OCI-LY1 (cell line): ENCODE measurements at regions not wholly inside any gene's neighbourhood (a gene's known extent, or its start where the extent isn't known, plus 50 kb on each side); places are given as distances from the start of the nearest gene placed in this dataset.

Source experiments
- H2AFZ ChIP-seq: fragments of 200-600 bp; sonication (generic), shearing (Covaris generic); 2 replicates; pipeline ENCODE4 v1.6.0; 2014; ENCODE audit warnings: antibody characterized with exemption, mild to moderate bottlenecking, low read length
- H3F3A ChIP-seq: fragments of 200-600 bp; sonication (generic), shearing (Covaris generic); 2 replicates; pipeline ENCODE4 v1.6.0; 2014; ENCODE audit warnings: mild to moderate bottlenecking, antibody characterized with exemption, low read length, moderate library complexity; ENCODE audit not compliant: insufficient read depth
- H3K27ac ChIP-seq: fragments of 200-600 bp; sonication (generic); 2 replicates; pipeline ENCODE4 v1.5.1; 2014; ENCODE audit warnings: low read length, mixed run types, mild to moderate bottlenecking, low read depth; ENCODE audit not compliant: poor library complexity, severe bottlenecking
- H3K27me3 ChIP-seq: fragments of 200-600 bp; sonication (generic); 2 replicates; pipeline ENCODE4 v1.6.0; 2014; ENCODE audit warnings: antibody characterized with exemption, mild to moderate bottlenecking, low read length, moderate library complexity; ENCODE audit not compliant: insufficient read depth
- H3K36me3 ChIP-seq: fragments of 200-600 bp; sonication (generic); 2 replicates; pipeline ENCODE4 v1.6.1; 2014; ENCODE audit warnings: mild to moderate bottlenecking, antibody characterized with exemption, low read length, moderate library complexity, mixed read lengths; ENCODE audit not compliant: insufficient read depth
- H3K4me1 ChIP-seq: fragments of 200-600 bp; sonication (generic); 2 replicates; pipeline ENCODE4 v1.5.1; 2014; ENCODE audit warnings: mild to moderate bottlenecking, low read length, moderate library complexity; ENCODE audit not compliant: insufficient read depth, severe bottlenecking
- H3K4me2 ChIP-seq: fragments of 200-600 bp; sonication (generic), shearing (Covaris generic); 2 replicates; pipeline ENCODE4 v1.6.1; 2014; ENCODE audit warnings: low read length
- H3K4me3 ChIP-seq: fragments of 200-600 bp; sonication (generic); 2 replicates; pipeline ENCODE4 v1.5.1; 2014; ENCODE audit warnings: low read length, low read depth, mild to moderate bottlenecking, mixed read lengths; ENCODE audit not compliant: poor library complexity, severe bottlenecking
- H3K79me2 ChIP-seq: fragments of 200-600 bp; shearing (Covaris generic); 2 replicates; pipeline ENCODE4 v1.6.1; 2016; ENCODE audit warnings: mixed run types, low read length, mixed read lengths; ENCODE audit not compliant: insufficient read depth
- H3K9ac ChIP-seq: fragments of 200-600 bp; sonication (generic), shearing (Covaris generic); 2 replicates; pipeline ENCODE4 v1.6.1; 2014; ENCODE audit warnings: mild to moderate bottlenecking, low read length, mixed read lengths
- H3K9me2 ChIP-seq: fragments of 200-600 bp; sonication (generic), shearing (Covaris generic); 2 replicates; pipeline ENCODE4 v1.6.1; 2014; ENCODE audit warnings: low read depth, mild to moderate bottlenecking, low read length, mixed read lengths
- H3K9me3 ChIP-seq: fragments of 200-600 bp; shearing (Covaris generic); 2 replicates; pipeline ENCODE4 v1.6.1; 2014; ENCODE audit warnings: low read length, mixed read lengths
- H4K20me1 ChIP-seq: fragments of 200-600 bp; sonication (generic), shearing (Covaris generic); 2 replicates; pipeline ENCODE4 v1.6.0; 2016; ENCODE audit warnings: mild to moderate bottlenecking, low read length; ENCODE audit not compliant: insufficient read depth
- CTCF ChIP-seq: fragments of 200-600 bp; sonication (generic), shearing (Covaris generic); IDR thresholded peaks from 2 replicates; pipeline ENCODE4 v1.5.1; 2017; ENCODE audit warnings: mild to moderate bottlenecking, antibody characterized with exemption, low read length, moderate library complexity, mixed read lengths
- EZH2 ChIP-seq: fragments of 200-600 bp; sonication (generic), shearing (Covaris generic); IDR thresholded peaks from 2 replicates; pipeline ENCODE4 v1.8.0; 2017; ENCODE audit warnings: borderline replicate concordance, mixed run types, mild to moderate bottlenecking, antibody characterized with exemption, low read length, moderate library complexity, mixed read lengths

GRCh38 chr1:91173346-91173890 lies 151.6 kb upstream of the ZNF644 start:
- no peaks in the 10 kb centered on the region for H3K27me3 ChIP-seq
- no peak overlapping the region for H3K4me2 ChIP-seq

GRCh38 chr1:91172541-91172940 lies 150.7 kb upstream of the ZNF644 start:
- Histone ChIP-seq H3K27ac (no peak overlapping the region), H3K9me2 (no peaks in the 10 kb centered on the region), H3F3A (no peaks in the 10 kb centered on the region), H3K36me3 (no peaks in the 10 kb centered on the region), H4K20me1 (no peaks in the 10 kb centered on the region), H3K4me2 (no peak overlapping the region), H3K4me1 (no peaks in the 10 kb centered on the region), H3K79me2 (no peaks in the 10 kb centered on the region), H3K9me3 (no peaks in the 10 kb centered on the region), H2AFZ (no peak overlapping the region), H3K27me3 (no peaks in the 10 kb centered on the region), H3K4me3 (no peak overlapping the region), H3K9ac (no peak overlapping the region)
- TF ChIP-seq CTCF (no peak), EZH2 (no peak)

More at GRCh38 chr1:91173346-91173890, 151.6 kb upstream of the ZNF644 start:
- H3F3A ChIP-seq = no peaks in the 10 kb centered on the region
- H3K4me3 ChIP-seq = no peak overlapping the region
- TF ChIP-seq CTCF (no peak), EZH2 (no peak)
- no peaks in the 10 kb centered on the region for H3K9me2 ChIP-seq
- H3K36me3 ChIP-seq = no peaks in the 10 kb centered on the region
- H3K27ac ChIP-seq = no peak overlapping the region
- no peak overlapping the region for H2AFZ ChIP-seq
- no peaks in the 10 kb centered on the region for H3K4me1 ChIP-seq
- no peaks in the 10 kb centered on the region for H4K20me1 ChIP-seq
- no peaks in the 10 kb centered on the region for H3K9me3 ChIP-seq
- H3K9ac ChIP-seq = no peak overlapping the region
- H3K79me2 ChIP-seq = no peaks in the 10 kb centered on the region

- Histone ChIP-seq H3K36me3 (no peaks in the 10 kb centered on the region), H3K4me1 (no peaks in the 10 kb centered on the region), H3K4me2 (no peak overlapping the region), H3F3A (no peaks in the 10 kb centered on the region), H3K79me2 (no peaks in the 10 kb centered on the region), H3K27me3 (no peaks in the 10 kb centered on the region), H3K9me2 (no peaks in the 10 kb centered on the region), H2AFZ (no peak overlapping the region), H4K20me1 (no peaks in the 10 kb centered on the region), H3K4me3 (no peak overlapping the region), H3K9ac (no peak overlapping the region), H3K9me3 (no peaks in the 10 kb centered on the region), H3K27ac (no peak overlapping the region)
- TF ChIP-seq EZH2 (no peak), CTCF (no peak)
These were observed 150.1 kb upstream of the ZNF644 start for GRCh38 chr1:91171898-91172297.
